ENCODE measurements at regions not wholly inside any gene's neighbourhood (a gene's known extent, or its start where the extent isn't known, plus 50 kb on each side); places are given as distances from the start of the nearest gene placed in this dataset.

GRCh38 chrX:39819921-39820849 is 277.6 kb downstream of the BCOR start:
- peak; percentile 48 for DNase-seq

GRCh38 chrX:39820938-39821708 is 276.6 kb downstream of the BCOR start:
- DNase-seq = peak; percentile 91

- DNase-seq = no peak
Observed at GRCh38 chrX:39821709-39822095, 276.1 kb downstream of the BCOR start.

GRCh38 chrX:39822133-39822748 is 275.5 kb downstream of the BCOR start:
- DNase-seq = no peak

GRCh38 chrX:39823424-39823823 is 274.3 kb downstream of the BCOR start:
- no peak for DNase-seq

- DNase-seq = no peak
Observed at GRCh38 chrX:39823854-39824253, 273.9 kb downstream of the BCOR start.

GRCh38 chrX:39826813-39827543 is 270.8 kb downstream of the BCOR start:
- no peak for DNase-seq

- no peak for DNase-seq
Observed at GRCh38 chrX:39827951-39828350, 269.8 kb downstream of the BCOR start.

GRCh38 chrX:39828971-39829370 is 268.8 kb downstream of the BCOR start:
- DNase-seq = no peak

- DNase-seq = no peak
Observed at GRCh38 chrX:39829965-39830364, 267.8 kb downstream of the BCOR start.

GRCh38 chrX:39830414-39830813 is 267.3 kb downstream of the BCOR start:
- no peak for DNase-seq

- no peak for DNase-seq
Observed at GRCh38 chrX:39832211-39832610, 265.5 kb downstream of the BCOR start.

GRCh38 chrX:39834600-39834999 is 263.2 kb downstream of the BCOR start:
- DNase-seq = no peak

- DNase-seq = no peak
Observed at GRCh38 chrX:39835241-39835640, 262.5 kb downstream of the BCOR start.

- no peak for DNase-seq
Observed at GRCh38 chrX:39835776-39836175, 262.0 kb downstream of the BCOR start.

- DNase-seq = no peak
Observed at GRCh38 chrX:39836802-39837420, 260.8 kb downstream of the BCOR start.

- DNase-seq = no peak
Observed at GRCh38 chrX:39837688-39838087, 260.1 kb downstream of the BCOR start.

- no peak for DNase-seq
Observed at GRCh38 chrX:39839371-39839770, 258.4 kb downstream of the BCOR start.

GRCh38 chrX:39840133-39840532 is 257.6 kb downstream of the BCOR start:
- no peak for DNase-seq

GRCh38 chrX:39840581-39841093 is 257.1 kb downstream of the BCOR start:
- no peak for DNase-seq

GRCh38 chrX:39841604-39842003 is 256.2 kb downstream of the BCOR start:
- no peak for DNase-seq

GRCh38 chrX:39842281-39842973 is 255.3 kb downstream of the BCOR start:
- no peak for DNase-seq
